DOHH2 (cell line): ENCODE measurements at regions not wholly inside any gene's neighbourhood (a gene's known extent, or its start where the extent isn't known, plus 50 kb on each side); places are given as distances from the start of the nearest gene placed in this dataset.

Source experiments
- H3F3A ChIP-seq: fragments of 200-600 bp; sonication (generic), shearing (Covaris generic); 2 replicates; pipeline ENCODE4 v1.6.0; 2016; ENCODE audit warnings: antibody characterized with exemption, mild to moderate bottlenecking; ENCODE audit not compliant: control insufficient read depth, insufficient read depth
- H3K27ac ChIP-seq: fragments of 200-600 bp; sonication (generic); 2 replicates; pipeline ENCODE4 v1.5.1; 2014; ENCODE audit warnings: low read depth, mild to moderate bottlenecking, low read length, moderate library complexity
- H3K27me3 ChIP-seq: fragments of 200-600 bp; sonication (generic); 2 replicates; pipeline ENCODE4 v1.6.1; 2014; ENCODE audit warnings: mild to moderate bottlenecking, low read length, mixed read lengths; ENCODE audit not compliant: control insufficient read depth
- H3K36me3 ChIP-seq: fragments of 200-600 bp; sonication (generic); 2 replicates; pipeline ENCODE4 v1.6.1; 2014; ENCODE audit warnings: mild to moderate bottlenecking, low read length, moderate library complexity, mixed read lengths; ENCODE audit not compliant: control insufficient read depth
- H3K4me1 ChIP-seq: fragments of 200-600 bp; sonication (generic); 2 replicates; pipeline ENCODE4 v1.6.1; 2014; ENCODE audit warnings: mild to moderate bottlenecking, low read length, mixed read lengths; ENCODE audit not compliant: control insufficient read depth
- H3K4me2 ChIP-seq: fragments of 200-600 bp; sonication (generic); 2 replicates; pipeline ENCODE4 v1.6.0; 2014; ENCODE audit warnings: mild to moderate bottlenecking, low read length, moderate library complexity
- H3K4me3 ChIP-seq: fragments of 200-600 bp; sonication (generic); 2 replicates; pipeline ENCODE4 v1.5.1; 2014; ENCODE audit warnings: mild to moderate bottlenecking, low read length, mixed read lengths
- H3K79me2 ChIP-seq: fragments of 200-600 bp; sonication (generic); 2 replicates; pipeline ENCODE4 v1.6.1; 2014; ENCODE audit warnings: mild to moderate bottlenecking, low read length, mixed read lengths; ENCODE audit not compliant: control insufficient read depth
- H3K9me2 ChIP-seq: fragments of 200-600 bp; sonication (generic); replicated peaks from 2 replicates; pipeline ENCODE4 v1.6.1; 2014; ENCODE audit warnings: mild to moderate bottlenecking, low read length, mixed read lengths; ENCODE audit not compliant: control insufficient read depth
- H3K9me3 ChIP-seq: fragments of 200-600 bp; sonication (generic); 2 replicates; pipeline ENCODE4 v1.6.1; 2014; ENCODE audit warnings: antibody characterized with exemption, low read length, mixed read lengths; ENCODE audit not compliant: control insufficient read depth, insufficient read depth
- H4K20me1 ChIP-seq: fragments of 200-600 bp; sonication (generic); 2 replicates; pipeline ENCODE4 v1.6.0; 2014; ENCODE audit warnings: low read depth, mild to moderate bottlenecking, antibody characterized with exemption, low read length, moderate library complexity; ENCODE audit not compliant: control insufficient read depth, insufficient read depth
- EZH2phosphoT487 ChIP-seq: fragments of 200-600 bp; sonication (generic); IDR thresholded peaks from 2 replicates; pipeline ENCODE4 v1.6.1; 2017; ENCODE audit warnings: borderline replicate concordance, mild to moderate bottlenecking, antibody characterized with exemption, low read length, moderate library complexity, mixed read lengths
- TF ChIP-seq, protein P1 (sequence below): fragments of 200-600 bp; sonication (generic); IDR thresholded peaks from one replicate; pipeline ENCODE4 v1.5.1; 2014; ENCODE audit warnings: antibody characterized with exemption, mild to moderate bottlenecking, low read depth, low read length; ENCODE audit not compliant: poor library complexity, severe bottlenecking

DNA sequence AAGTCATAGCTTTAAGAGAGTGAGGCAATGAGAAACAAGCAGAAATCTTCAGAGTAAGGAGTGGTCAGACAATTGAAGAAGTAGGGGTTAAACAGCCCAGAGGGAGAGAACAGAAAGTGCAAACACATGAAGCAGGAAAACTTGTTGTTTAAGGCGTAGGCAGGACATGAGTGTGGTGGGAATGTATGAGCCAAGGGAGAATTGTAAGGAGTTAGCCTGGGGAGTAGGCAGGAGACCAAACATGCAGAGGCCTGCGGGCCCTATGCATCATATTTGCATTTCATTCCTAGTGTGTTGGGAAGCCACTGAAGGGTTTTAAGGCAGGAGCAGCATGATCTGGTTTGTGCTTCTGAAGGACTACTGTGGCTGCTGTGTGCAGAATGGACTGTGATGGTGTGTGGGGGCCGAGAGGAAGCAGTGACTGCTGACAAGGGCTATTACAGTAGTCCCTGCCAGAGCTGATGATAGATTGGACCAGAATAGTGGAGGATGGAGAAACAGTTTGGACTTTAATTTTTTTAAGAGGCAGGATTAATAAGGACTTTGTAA is 179.9 kb upstream of the C11orf87 start:
- no peaks in the 10 kb centered on the region for H3K9me2 ChIP-seq
- H3F3A ChIP-seq: no peaks in the 10 kb centered on the region
- no peaks in the 10 kb centered on the region for H4K20me1 ChIP-seq
- no peak overlapping the region for H3K4me2 ChIP-seq
- no peak overlapping the region for H3K27ac ChIP-seq
- no peaks in the 10 kb centered on the region for H3K4me1 ChIP-seq
- H3K4me3 ChIP-seq: no peak overlapping the region
- no peaks in the 10 kb centered on the region for H3K27me3 ChIP-seq
- H3K9me3 ChIP-seq: no peaks in the 10 kb centered on the region
- no peaks in the 10 kb centered on the region for H3K79me2 ChIP-seq
- no peak for TF ChIP-seq EZH2phosphoT487
- TF ChIP-seq, protein P1, sequence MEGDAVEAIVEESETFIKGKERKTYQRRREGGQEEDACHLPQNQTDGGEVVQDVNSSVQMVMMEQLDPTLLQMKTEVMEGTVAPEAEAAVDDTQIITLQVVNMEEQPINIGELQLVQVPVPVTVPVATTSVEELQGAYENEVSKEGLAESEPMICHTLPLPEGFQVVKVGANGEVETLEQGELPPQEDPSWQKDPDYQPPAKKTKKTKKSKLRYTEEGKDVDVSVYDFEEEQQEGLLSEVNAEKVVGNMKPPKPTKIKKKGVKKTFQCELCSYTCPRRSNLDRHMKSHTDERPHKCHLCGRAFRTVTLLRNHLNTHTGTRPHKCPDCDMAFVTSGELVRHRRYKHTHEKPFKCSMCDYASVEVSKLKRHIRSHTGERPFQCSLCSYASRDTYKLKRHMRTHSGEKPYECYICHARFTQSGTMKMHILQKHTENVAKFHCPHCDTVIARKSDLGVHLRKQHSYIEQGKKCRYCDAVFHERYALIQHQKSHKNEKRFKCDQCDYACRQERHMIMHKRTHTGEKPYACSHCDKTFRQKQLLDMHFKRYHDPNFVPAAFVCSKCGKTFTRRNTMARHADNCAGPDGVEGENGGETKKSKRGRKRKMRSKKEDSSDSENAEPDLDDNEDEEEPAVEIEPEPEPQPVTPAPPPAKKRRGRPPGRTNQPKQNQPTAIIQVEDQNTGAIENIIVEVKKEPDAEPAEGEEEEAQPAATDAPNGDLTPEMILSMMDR: no peak
- no peaks in the 10 kb centered on the region for H3K36me3 ChIP-seq

DNA sequence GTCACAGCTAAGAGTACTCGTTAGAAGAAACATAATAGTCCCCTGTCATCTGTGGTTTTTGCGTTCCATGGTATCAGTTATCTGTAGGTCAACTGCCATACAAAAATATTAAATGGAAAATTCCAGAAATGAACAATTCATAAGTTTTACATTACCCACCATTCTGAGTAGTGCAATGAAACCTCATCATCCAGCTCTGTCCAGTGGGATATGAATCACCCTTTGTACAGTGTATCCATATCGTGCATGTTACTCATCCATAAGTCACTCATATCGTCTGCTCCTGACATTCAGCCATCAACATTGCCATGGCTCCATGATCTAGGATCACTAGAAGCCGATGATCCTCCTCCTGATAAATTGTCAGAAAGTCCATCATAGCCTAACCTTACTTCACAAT is 174.9 kb upstream of the C11orf87 start:
- TF ChIP-seq EZH2phosphoT487: no peak
- TF ChIP-seq, protein P1: no peak
- Histone ChIP-seq H3K27me3 (no peaks in the 10 kb centered on the region), H3K9me2 (no peaks in the 10 kb centered on the region), H4K20me1 (no peaks in the 10 kb centered on the region), H3K4me3 (no peak overlapping the region), H3K27ac (no peak overlapping the region), H3K36me3 (no peaks in the 10 kb centered on the region), H3F3A (no peaks in the 10 kb centered on the region), H3K79me2 (no peaks in the 10 kb centered on the region), H3K9me3 (no peaks in the 10 kb centered on the region), H3K4me1 (no peaks in the 10 kb centered on the region), H3K4me2 (no peak overlapping the region)

DNA sequence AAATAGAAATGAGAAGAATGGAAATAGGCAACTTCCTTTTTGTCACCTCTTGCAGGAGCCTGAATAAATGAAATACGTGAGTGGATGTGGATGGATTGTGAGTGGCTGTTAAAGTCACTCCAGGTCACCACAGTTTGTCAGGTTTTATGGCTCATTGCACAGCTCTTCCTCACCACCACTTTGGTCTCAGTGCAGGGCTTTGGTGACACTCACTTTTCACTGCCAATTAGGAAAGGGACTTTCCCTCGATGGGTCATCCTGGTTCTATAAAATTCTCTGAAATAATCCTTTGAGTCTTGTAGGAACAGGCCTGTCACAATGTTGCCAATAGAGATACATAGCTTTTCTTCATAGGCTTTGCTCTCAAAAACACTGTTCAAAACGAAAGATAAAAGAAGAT is 172.4 kb upstream of the C11orf87 start:
- TF ChIP-seq EZH2phosphoT487: no peak
- TF ChIP-seq, protein P1: no peak
- Histone ChIP-seq H3K9me3 (no peaks in the 10 kb centered on the region), H3K4me2 (no peak overlapping the region), H3K27me3 (no peaks in the 10 kb centered on the region), H3F3A (no peaks in the 10 kb centered on the region), H3K9me2 (no peaks in the 10 kb centered on the region), H3K27ac (no peak overlapping the region), H3K79me2 (no peaks in the 10 kb centered on the region), H3K4me1 (no peaks in the 10 kb centered on the region), H3K36me3 (no peaks in the 10 kb centered on the region), H4K20me1 (no peaks in the 10 kb centered on the region), H3K4me3 (no peak overlapping the region)
